SU-DHL-6 (cell line): ENCODE measurements at regions not wholly inside any gene's neighbourhood (a gene's known extent, or its start where the extent isn't known, plus 50 kb on each side); places are given as distances from the start of the nearest gene placed in this dataset.

Experiments
- CTCF ChIP-seq: fragments of 200-600 bp; sonication (generic); IDR thresholded peaks from one replicate; pipeline ENCODE4 v1.5.1; 2017; ENCODE audit warnings: antibody characterized with exemption, mild to moderate bottlenecking, low read length, moderate library complexity; ENCODE audit not compliant: insufficient read depth, poor library complexity, severe bottlenecking
- EZH2phosphoT487 ChIP-seq: fragments of 200-600 bp; sonication (generic), shearing (Covaris generic); conservative IDR thresholded peaks from 2 replicates; pipeline ENCODE4 v1.6.1; 2018; ENCODE audit warnings: mild to moderate bottlenecking, antibody characterized with exemption, low read length, moderate library complexity, mixed read lengths

GRCh38 chr12:92602476-92602875 lies 100.3 kb upstream of the PLEKHG7 start:
- TF ChIP-seq EZH2phosphoT487 (no peak), CTCF (no peak)
